HAP-1 (cell line): ENCODE measurements at regions not wholly inside any gene's neighbourhood (a gene's known extent, or its start where the extent isn't known, plus 50 kb on each side); places are given as distances from the start of the nearest gene placed in this dataset.
"Not testable (repeated sequence)": the region's sequence is repeated elsewhere in the genome, so short reads cannot be mapped to it uniquely, and the experiment has no call there.

Source experiments
- DNase-seq, 2 experiments: peaks; one replicate each; pipeline ENCODE4 v3.0.0-alpha.2; 2016 to 2020; ENCODE audit warnings: low spot score in 2 of 2
- H3K27me3 ChIP-seq: fragments of 250-450 bp; sonication (Bioruptor Pico); 2 replicates; pipeline ENCODE4 v1.5.1; 2020; ENCODE audit warnings: low read depth, mild to moderate bottlenecking, moderate library complexity
- H3K36me3 ChIP-seq: fragments of 250-450 bp; sonication (Bioruptor Pico); replicated peaks from 2 replicates; pipeline ENCODE4 v1.5.1; 2020; ENCODE audit warnings: mild to moderate bottlenecking
- H3K4me1 ChIP-seq: fragments of 250-450 bp; sonication (Bioruptor Pico); 2 replicates; pipeline ENCODE4 v1.5.1; 2020; ENCODE audit warnings: mild to moderate bottlenecking
- H3K4me3 ChIP-seq: fragments of 250-450 bp; sonication (Bioruptor Pico); 2 replicates; pipeline ENCODE4 v1.5.1; 2020; ENCODE audit warnings: mild to moderate bottlenecking, moderate library complexity
- H3K9me3 ChIP-seq: fragments of 250-450 bp; sonication (Bioruptor Pico); 2 replicates; pipeline ENCODE4 v1.5.1; 2020; ENCODE audit warnings: mild to moderate bottlenecking, moderate library complexity
- in situ Hi-C: fragments of 300-500 bp; cut with MboI; formaldehyde crosslinking; loops from 3 replicates; pipeline ENCODE4 v1.14.3; 2020; ENCODE audit warnings: low sequenced_read_pairs, inconsistent platforms, mixed read lengths

GRCh38 chr1:166601650-166602278 is 237.5 kb upstream of the POGK start:
- DNase-seq, result no peak
- no peaks in the 10 kb centered on the region for H3K4me1 ChIP-seq
- H3K4me3 ChIP-seq, result no peak overlapping the region
- H3K9me3 ChIP-seq, result no peaks in the 10 kb centered on the region
- no peaks in the 10 kb centered on the region for H3K27me3 ChIP-seq
- in situ Hi-C loops, result no loop called here
- no peaks in the 10 kb centered on the region for H3K36me3 ChIP-seq

GRCh38 chr1:166602801-166603200 is 236.5 kb upstream of the POGK start:
- H3K9me3 ChIP-seq, H3K4me1 ChIP-seq, in situ Hi-C loops, H3K4me3 ChIP-seq, H3K27me3 ChIP-seq, H3K36me3 ChIP-seq, DNase-seq: not testable (repeated sequence)

DNA sequence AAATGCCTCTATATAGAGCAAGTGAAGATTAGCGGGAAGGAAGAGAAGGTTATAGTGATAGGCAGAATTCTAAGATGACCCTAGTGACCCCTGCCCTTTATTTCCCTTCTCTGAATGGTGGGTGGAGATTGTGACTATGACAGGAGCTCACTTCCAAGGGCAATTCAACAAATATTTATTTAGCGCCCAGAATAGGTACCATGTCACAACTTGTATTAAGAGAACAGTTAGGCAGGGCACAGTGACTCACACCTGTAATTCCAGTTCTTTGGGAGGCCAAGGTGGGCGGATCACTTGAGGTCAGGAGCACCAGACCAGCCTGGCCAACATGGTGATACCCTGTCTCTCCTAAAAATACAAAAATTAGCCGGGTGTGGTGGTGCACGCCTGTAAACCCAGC is 236.0 kb upstream of the POGK start:
- H3K27me3 ChIP-seq, result no peaks in the 10 kb centered on the region
- H3K36me3 ChIP-seq, result no peaks in the 10 kb centered on the region
- no peak overlapping the region for H3K4me3 ChIP-seq
- in situ Hi-C loops, result no loop called here
- DNase-seq, result no peak
- H3K4me1 ChIP-seq, result no peaks in the 10 kb centered on the region
- no peaks in the 10 kb centered on the region for H3K9me3 ChIP-seq

DNA sequence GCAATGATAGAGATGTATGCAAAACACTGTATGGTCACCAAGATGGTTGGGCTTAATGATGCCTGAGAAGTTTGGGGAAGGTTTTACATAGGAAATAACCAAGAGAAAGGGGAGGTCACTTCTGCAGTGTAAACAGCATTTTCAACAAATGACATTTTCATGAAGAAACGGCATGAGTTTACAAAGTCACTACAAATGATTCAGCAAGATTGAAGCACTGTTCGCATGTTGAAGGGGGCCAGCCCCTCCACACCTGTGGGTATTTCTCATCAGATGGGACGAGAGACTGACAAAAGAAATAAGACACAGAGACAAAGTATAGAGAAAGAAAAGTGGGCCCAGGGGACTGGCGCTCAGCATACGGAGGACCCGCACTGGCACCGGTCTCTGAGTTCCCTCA is 234.1 kb upstream of the POGK start:
- Histone ChIP-seq H3K9me3 (no peaks in the 10 kb centered on the region), H3K4me3 (no peak overlapping the region), H3K36me3 (no peaks in the 10 kb centered on the region), H3K27me3 (no peaks in the 10 kb centered on the region), H3K4me1 (no peaks in the 10 kb centered on the region)
- in situ Hi-C loops, result no loop called here
- no peak for DNase-seq

- H3K27me3 ChIP-seq, result no peaks in the 10 kb centered on the region
- no peaks in the 10 kb centered on the region for H3K36me3 ChIP-seq
- H3K4me3 ChIP-seq, result no peak overlapping the region
- no peaks in the 10 kb centered on the region for H3K4me1 ChIP-seq
- no peak for DNase-seq
- in situ Hi-C loops, result no loop called here
- H3K9me3 ChIP-seq, result no peaks in the 10 kb centered on the region
These were observed 226.4 kb upstream of the POGK start for GRCh38 chr1:166612886-166613285.

DNA sequence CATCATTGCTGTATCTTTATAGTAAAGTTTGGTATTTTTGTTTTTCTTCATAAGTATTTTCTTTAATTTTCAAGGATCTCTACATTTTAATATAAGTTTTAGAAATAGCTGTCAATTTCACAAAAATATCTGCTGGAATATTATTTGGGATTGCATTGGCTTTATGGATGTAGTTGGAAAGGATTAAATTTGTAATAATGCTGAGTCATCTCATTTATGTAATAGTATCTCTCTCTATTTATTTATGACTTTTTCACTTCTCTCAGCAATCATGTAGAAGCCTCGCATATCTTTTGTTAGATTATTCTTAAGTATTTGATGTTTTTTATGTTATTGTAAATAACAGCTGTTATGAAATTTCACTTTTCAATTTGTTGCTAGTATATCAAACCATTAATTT is 223.1 kb upstream of the POGK start:
- Histone ChIP-seq H3K9me3 (no peaks in the 10 kb centered on the region), H3K4me1 (no peaks in the 10 kb centered on the region), H3K36me3 (no peaks in the 10 kb centered on the region), H3K4me3 (no peak overlapping the region), H3K27me3 (no peaks in the 10 kb centered on the region)
- no peak for DNase-seq
- in situ Hi-C loops, result no loop called here

GRCh38 chr1:166626711-166627110 is 212.6 kb upstream of the POGK start:
- 0 out of 2 replicates have a peak, but pooled peaks cover 4% of the 10 kb centered on the region for H3K27me3 ChIP-seq
- H3K4me1 ChIP-seq, result no peaks in the 10 kb centered on the region
- H3K36me3 ChIP-seq, result no peaks in the 10 kb centered on the region
- in situ Hi-C loops, result no loop called here
- H3K9me3 ChIP-seq, result no peaks in the 10 kb centered on the region
- DNase-seq, result no peak
- H3K4me3 ChIP-seq, result no peak overlapping the region

DNA sequence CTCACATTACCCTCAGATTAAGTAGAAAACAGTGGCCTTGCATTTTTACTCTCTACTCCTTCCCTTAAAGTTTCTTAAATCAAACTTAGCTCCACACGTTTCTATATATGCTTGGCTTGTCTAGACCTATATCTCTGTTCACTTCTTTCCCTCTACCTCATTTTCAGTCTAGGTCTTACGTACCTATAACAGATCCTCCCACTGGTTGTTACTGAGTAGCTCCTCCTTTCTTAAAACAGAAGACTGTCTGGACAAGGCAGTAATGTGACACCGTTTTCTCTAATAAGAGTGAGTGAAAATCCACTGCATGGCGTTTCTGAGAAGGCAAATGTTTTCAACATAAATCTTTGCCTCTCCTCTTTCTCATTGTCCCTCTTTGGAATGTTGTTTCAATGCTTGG is 211.7 kb upstream of the POGK start:
- Histone ChIP-seq H3K36me3 (no peaks in the 10 kb centered on the region), H3K27me3 (0 out of 2 replicates have a peak, but pooled peaks cover 4% of the 10 kb centered on the region), H3K4me1 (no peaks in the 10 kb centered on the region), H3K4me3 (no peak overlapping the region), H3K9me3 (no peaks in the 10 kb centered on the region)
- in situ Hi-C loops, result no loop called here
- DNase-seq, result no peak

- H3K4me1 ChIP-seq, result no peaks in the 10 kb centered on the region
- no peak for DNase-seq
- H3K4me3 ChIP-seq, result no peak overlapping the region
- peaks cover 6% of the 10 kb centered on the region for H3K27me3 ChIP-seq
- H3K36me3 ChIP-seq, result no peaks in the 10 kb centered on the region
- no peaks in the 10 kb centered on the region for H3K9me3 ChIP-seq
- in situ Hi-C loops, result no loop called here
These were observed 211.0 kb upstream of the POGK start for GRCh38 chr1:166628259-166628658.

DNA sequence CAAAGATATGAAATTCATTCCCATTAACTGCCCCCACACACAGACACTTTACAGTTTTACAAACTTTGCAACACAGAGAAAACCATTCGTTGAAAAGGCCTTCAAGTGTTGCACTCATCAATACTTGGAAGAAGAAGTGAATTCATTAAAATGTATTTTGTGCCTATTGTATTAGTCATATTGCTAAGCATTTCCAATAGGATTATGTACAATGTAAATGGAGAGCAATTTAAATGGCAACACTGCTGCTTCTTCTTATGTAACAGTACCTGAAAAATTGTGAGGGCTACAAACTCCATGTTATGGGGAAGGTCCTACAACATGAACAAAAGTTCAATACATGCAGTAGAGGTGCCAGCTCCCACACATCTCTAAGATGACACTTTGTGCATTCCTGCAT is 209.3 kb upstream of the POGK start:
- Histone ChIP-seq H3K27me3 (peaks cover 12% of the 10 kb centered on the region), H3K4me1 (no peaks in the 10 kb centered on the region), H3K36me3 (no peaks in the 10 kb centered on the region), H3K9me3 (no peaks in the 10 kb centered on the region), H3K4me3 (no peak overlapping the region)
- in situ Hi-C loops, result no loop called here
- no peak for DNase-seq

GRCh38 chr1:166630369-166630768 is 208.9 kb upstream of the POGK start:
- H3K27me3 ChIP-seq, result peaks cover 12% of the 10 kb centered on the region
- in situ Hi-C loops, result no loop called here
- no peak for DNase-seq
- no peaks in the 10 kb centered on the region for H3K9me3 ChIP-seq
- H3K4me3 ChIP-seq, result no peak overlapping the region
- H3K36me3 ChIP-seq, result no peaks in the 10 kb centered on the region
- no peaks in the 10 kb centered on the region for H3K4me1 ChIP-seq

DNA sequence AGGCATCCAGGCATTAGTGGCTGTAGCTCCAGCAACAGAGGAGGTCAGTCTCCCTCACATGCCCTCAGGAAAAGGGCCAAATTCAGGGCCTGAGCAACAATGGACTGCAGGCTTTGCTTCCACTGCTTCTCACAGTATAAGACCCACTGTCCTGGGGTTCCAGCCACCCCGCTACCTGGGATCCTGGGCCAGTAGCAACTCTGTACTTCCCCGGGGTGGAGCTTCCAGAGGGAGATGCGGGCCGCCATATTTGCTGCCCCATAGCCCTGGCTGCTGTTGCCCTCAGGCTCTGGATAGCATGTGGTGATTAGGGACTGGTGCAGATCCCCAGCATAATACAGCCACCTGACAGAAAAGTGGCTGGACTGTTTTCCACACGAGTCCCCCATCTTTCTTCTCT is 201.1 kb upstream of the POGK start:
- DNase-seq, result no peak
- in situ Hi-C loops, result no loop called here
- Histone ChIP-seq H3K36me3 (no peaks in the 10 kb centered on the region), H3K9me3 (no peaks in the 10 kb centered on the region), H3K27me3 (peaks cover 9% of the 10 kb centered on the region), H3K4me3 (no peak overlapping the region), H3K4me1 (no peaks in the 10 kb centered on the region)

- H3K36me3 ChIP-seq, H3K9me3 ChIP-seq, DNase-seq, H3K27me3 ChIP-seq, in situ Hi-C loops, H3K4me1 ChIP-seq, H3K4me3 ChIP-seq: not testable (repeated sequence)
These were observed 182.0 kb upstream of the POGK start for GRCh38 chr1:166657228-166657627.

GRCh38 chr1:166666790-166667189 is 172.5 kb upstream of the POGK start:
- DNase-seq, H3K4me1 ChIP-seq, in situ Hi-C loops, H3K36me3 ChIP-seq, H3K4me3 ChIP-seq, H3K27me3 ChIP-seq, H3K9me3 ChIP-seq: not testable (repeated sequence)

DNA sequence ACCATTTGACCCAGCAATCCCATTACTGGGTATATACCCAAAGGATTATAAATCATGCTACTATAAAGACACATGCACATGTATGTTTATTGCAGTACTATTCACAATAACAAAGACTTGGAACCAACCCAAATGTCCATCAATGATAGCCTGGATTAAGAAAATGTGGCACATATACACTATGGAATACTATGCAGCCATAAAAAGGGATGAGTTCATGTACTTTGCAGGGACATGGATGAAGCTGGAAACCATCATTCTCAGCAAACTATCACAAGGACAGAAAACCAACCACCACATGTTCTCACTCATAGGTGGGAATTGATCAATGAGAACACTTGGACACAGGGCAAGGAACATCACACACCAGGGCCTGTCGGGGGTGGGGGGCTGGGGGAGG is 171.7 kb upstream of the POGK start:
- H3K4me1 ChIP-seq, H3K27me3 ChIP-seq, H3K36me3 ChIP-seq, DNase-seq, H3K9me3 ChIP-seq, in situ Hi-C loops, H3K4me3 ChIP-seq: not testable (repeated sequence)
